ENCODE measurements at regions not wholly inside any gene's neighbourhood (a gene's known extent, or its start where the extent isn't known, plus 50 kb on each side); places are given as distances from the start of the nearest gene placed in this dataset.

DNA sequence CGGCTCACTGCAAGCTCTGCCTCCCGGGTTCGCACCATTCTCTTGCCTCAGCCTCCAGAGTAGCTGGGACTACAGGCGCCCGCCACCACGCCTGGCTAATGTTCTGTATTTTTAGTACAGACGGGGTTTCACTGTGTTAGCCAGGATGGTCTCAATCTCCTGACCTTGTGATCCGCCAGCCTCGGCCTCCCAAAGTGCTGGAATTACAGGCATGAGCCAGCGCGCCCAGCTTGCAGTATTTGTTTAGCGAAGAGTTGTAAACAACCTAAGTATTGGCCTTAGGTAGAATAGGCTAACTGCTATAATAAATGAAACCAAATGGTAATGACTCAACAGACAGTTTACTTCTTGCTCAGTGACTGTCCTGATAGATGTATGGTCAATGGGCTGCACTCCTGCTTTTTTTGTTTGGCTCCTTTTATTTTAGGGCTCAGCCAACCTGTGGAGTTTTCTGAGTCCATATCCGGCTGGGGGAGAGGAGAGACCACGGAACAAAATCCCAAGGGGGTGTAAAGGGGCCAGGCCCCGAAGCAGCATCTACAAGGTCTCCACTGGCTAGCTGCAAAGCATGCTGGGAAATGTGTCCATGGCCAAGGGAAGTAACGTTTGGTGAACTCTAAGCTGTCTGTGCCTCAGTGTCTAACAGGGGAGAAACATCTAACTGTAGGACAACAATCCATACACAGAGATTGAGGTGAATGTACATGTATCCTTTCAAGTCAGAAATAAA, 841.0 kb upstream of the ID2 start:
- no peaks in the 10 kb centered on the region for H3K79me2 ChIP-seq (ENCODE audit: insufficient read depth, low read length)
- H3K9me3 ChIP-seq (ENCODE audit: control insufficient read depth, low read depth, low read length): no peaks in the 10 kb centered on the region
- no peak overlapping the region for H3T11ph ChIP-seq (ENCODE audit: low read length)
- H4K5ac ChIP-seq (ENCODE audit: insufficient read length, low read depth, low read length): no peak overlapping the region
- H3K4me3 Mint-ChIP-seq: no peak overlapping the region
- WGBS (ENCODE audit: extremely low coverage, insufficient read length, low lambda C conversion rate): no CpG with 5 or more reads among the region's 16 CpGs
- no peak overlapping the region for H2BK120ac ChIP-seq (ENCODE audit: low read depth, low read length, poor library complexity, severe bottlenecking)
- H2BK5ac ChIP-seq (ENCODE audit: insufficient read length, low read length): no peak overlapping the region
- no peak overlapping the region for H3K23ac ChIP-seq (ENCODE audit: insufficient read length, low read depth, low read length)
- no peaks in the 10 kb centered on the region for H3K23me2 ChIP-seq (ENCODE audit: insufficient read length, low read depth, low read length, poor library complexity, severe bottlenecking)
- no peak overlapping the region for H2BK15ac ChIP-seq (ENCODE audit: low read depth, low read length)
- H3K4me1 Mint-ChIP-seq: peaks cover 6 to 11% of the 10 kb centered on the region in 2 experiments
- H4K20me1 ChIP-seq (ENCODE audit: control insufficient read depth, insufficient read depth, insufficient read length): no peaks in the 10 kb centered on the region
- no peak overlapping the region for H2BK12ac ChIP-seq (ENCODE audit: insufficient read length, low read depth, low read length)
- H3K36me3 Mint-ChIP-seq (ENCODE audit: insufficient read depth in 1 of 3, low read depth in 3 of 3): peaks cover 10 to 24% (median 10%) of the 10 kb centered on the region in 3 experiments
- no peak overlapping the region for H4K8ac ChIP-seq (replicated peaks; ENCODE audit: insufficient read length, low read depth, low read length)
- H3K18ac ChIP-seq (ENCODE audit: insufficient read length, low read depth, low read length): no peak overlapping the region
- no peak overlapping the region for H3K9ac ChIP-seq (ENCODE audit: extremely low read depth, insufficient read length, low read length)
- no peaks in the 10 kb centered on the region for H3K79me1 ChIP-seq (ENCODE audit: insufficient read depth, low read depth, low read length, poor library complexity, severe bottlenecking)
- H3K56ac ChIP-seq (ENCODE audit: insufficient read length, low read depth, low read length): no peak overlapping the region
- no peak overlapping the region for H3K27ac Mint-ChIP-seq
- no peak overlapping the region for H2AFZ ChIP-seq (ENCODE audit: low read length)
- TF ChIP-seq, protein P1, sequence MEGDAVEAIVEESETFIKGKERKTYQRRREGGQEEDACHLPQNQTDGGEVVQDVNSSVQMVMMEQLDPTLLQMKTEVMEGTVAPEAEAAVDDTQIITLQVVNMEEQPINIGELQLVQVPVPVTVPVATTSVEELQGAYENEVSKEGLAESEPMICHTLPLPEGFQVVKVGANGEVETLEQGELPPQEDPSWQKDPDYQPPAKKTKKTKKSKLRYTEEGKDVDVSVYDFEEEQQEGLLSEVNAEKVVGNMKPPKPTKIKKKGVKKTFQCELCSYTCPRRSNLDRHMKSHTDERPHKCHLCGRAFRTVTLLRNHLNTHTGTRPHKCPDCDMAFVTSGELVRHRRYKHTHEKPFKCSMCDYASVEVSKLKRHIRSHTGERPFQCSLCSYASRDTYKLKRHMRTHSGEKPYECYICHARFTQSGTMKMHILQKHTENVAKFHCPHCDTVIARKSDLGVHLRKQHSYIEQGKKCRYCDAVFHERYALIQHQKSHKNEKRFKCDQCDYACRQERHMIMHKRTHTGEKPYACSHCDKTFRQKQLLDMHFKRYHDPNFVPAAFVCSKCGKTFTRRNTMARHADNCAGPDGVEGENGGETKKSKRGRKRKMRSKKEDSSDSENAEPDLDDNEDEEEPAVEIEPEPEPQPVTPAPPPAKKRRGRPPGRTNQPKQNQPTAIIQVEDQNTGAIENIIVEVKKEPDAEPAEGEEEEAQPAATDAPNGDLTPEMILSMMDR (conservative IDR thresholded peaks at IDR 0.05): no peak
- H3K14ac ChIP-seq (ENCODE audit: insufficient read depth, low read length): no peak overlapping the region
- no peaks in the 10 kb centered on the region for H3K27me3 Mint-ChIP-seq (ENCODE audit: low read depth)
- DNase-seq: no peak
- no peak overlapping the region for H3K27ac ChIP-seq (ENCODE audit: insufficient read length, low read depth, low read length)
- H3K9me3 Mint-ChIP-seq: peaks cover 24 to 30% of the 10 kb centered on the region in 2 experiments
- no peak overlapping the region for H3K4ac ChIP-seq (ENCODE audit: low read depth, low read length)
- H3K27me3 ChIP-seq (ENCODE audit: insufficient read depth, low read length): no peaks in the 10 kb centered on the region
- no peak overlapping the region for H4K91ac ChIP-seq (ENCODE audit: insufficient read length, low read depth, low read length)
- H3K4me2 ChIP-seq (ENCODE audit: insufficient read depth, insufficient read length, low read length): no peak overlapping the region
- no peak overlapping the region for H2BK20ac ChIP-seq (ENCODE audit: low read depth, low read length, poor library complexity, severe bottlenecking)
- no peaks in the 10 kb centered on the region for H3K4me1 ChIP-seq (ENCODE audit: insufficient read depth, low read length)
- H2AK5ac ChIP-seq (ENCODE audit: insufficient read length, low read length): no peak overlapping the region

Data from H9 (cell line).